Adrenal gland (tissue), 9 donors: ENCODE measurements at regions not wholly inside any gene's neighbourhood (a gene's known extent, or its start where the extent isn't known, plus 50 kb on each side); places are given as distances from the start of the nearest gene placed in this dataset.

Experiments used
- DNase-seq, 7 donors: peaks; one replicate each; pipeline ENCODE4 v3.0.0-alpha.2; 2019 to 2020
- H3K27ac ChIP-seq, 5 donors: fragments of 200-600 bp; sonication (generic) in 4 of 5; 1 replicate in 3 of 5; 2 replicates in 2 of 5; pipeline versions ENCODE4 v1.5.1 to v1.8.0; 2016 to 2020; ENCODE audit warnings: mild to moderate bottlenecking in 1 of 5
- H3K27me3 ChIP-seq: fragments of 200-600 bp; 2 replicates; pipeline ENCODE4 v1.8.0; 2021
- H3K36me3 ChIP-seq, 2 donors: fragments of 200-600 bp; replicated peaks in 1 of 2; 1 replicate in 1 of 2; 2 replicates in 1 of 2; pipeline versions ENCODE4 v1.5.1 to v1.8.0; 2018 to 2022
- H3K4me1 ChIP-seq, 2 donors: fragments of 200-600 bp; replicated peaks in 1 of 2; 1 replicate in 1 of 2; 2 replicates in 1 of 2; pipeline versions ENCODE4 v1.5.1 to v1.8.0; 2018 to 2021
- H3K4me3 ChIP-seq, 4 donors: fragments of 200-600 bp; sonication (generic) in 3 of 4; one replicate each; pipeline ENCODE4 v1.5.1; 2016 to 2018
- H3K9me3 ChIP-seq, 3 donors: fragments of 200-600 bp; sonication (generic) in 1 of 3; replicated peaks in 1 of 3; 1 replicate in 2 of 3; 2 replicates in 1 of 3; pipeline versions ENCODE4 v1.5.1 to v1.8.0; 2016 to 2021
- CTCF ChIP-seq, 6 experiments: fragments of 450-650 bp in 4 of 6; fragments of 200-600 bp in 2 of 6; sonication (generic) in 1 of 6; IDR thresholded peaks; 1 replicate in 5 of 6; 2 replicates in 1 of 6; pipeline versions ENCODE4 v1.5.1 to v1.8.0; 2016 to 2021; ENCODE audit warnings: antibody characterized with exemption in 6 of 6, mild to moderate bottlenecking in 2 of 6, moderate library complexity in 1 of 6
- POLR2A ChIP-seq, 2 donors: fragments of 450-650 bp; IDR thresholded peaks; one replicate each; pipeline ENCODE4 v1.6.1; 2017; ENCODE audit warnings: antibody characterized with exemption in 2 of 2, mild to moderate bottlenecking in 2 of 2, moderate library complexity in 1 of 2
- WGBS, 4 donors: extraction: QIAGEN DNeasy Blood & Tissue Kit in 2 of 4; methylation state at CpG; one replicate each; pipeline versions ENCODE4 v1.1.5 to v1.1.7; 2013 to 2017; 5-methylcytosine and 5-hydroxymethylcytosine counted together
- intact Hi-C, 2 donors: fragments of 100-400 bp; cut with DNase I; formaldehyde crosslinking; loops; one replicate each; pipeline versions ENCODE4 v1.14.1 to v1.15.0; 2022 to 2023
- donor health status: healthy with polysubstance abuse.
- donor health status: Bipolar disorder and iron deficiency.
- donor health status: DM: yes; HTN: yes; CAD: no.
- donor health status: DM: no; HTN: no; CAD: no.
- donor health status: DM: no; HTN: no; CAD: no.

- intact Hi-C loops, result loop anchor here in 1 of 2 donors (10.0 kb wide), 1 partner anchor 177 kb away; no protein-coding TSS in a partner anchor
Measured at GRCh38 chr10:21087476-21087875, 190.4 kb upstream of the NEBL start.

GRCh38 chr10:21084700-21085099 is 187.6 kb upstream of the NEBL start:
- no peak overlapping the region for H3K27ac ChIP-seq
- TF ChIP-seq POLR2A (IDR thresholded peaks at IDR 0.05) (no peak), CTCF (IDR thresholded peaks at IDR 0.05) (no peak)
- intact Hi-C loops, result loop anchor here in 1 of 2 donors (10.0 kb wide), 1 partner anchor 180 kb away; no protein-coding TSS in a partner anchor

More at GRCh38 chr10:21087476-21087875, 190.4 kb upstream of the NEBL start:
- Histone ChIP-seq H3K4me1 (peaks cover 0 to under 1% of the 10 kb centered on the region in 2 donors), H3K27ac (no peak overlapping the region), H3K36me3 (no peaks in the 10 kb centered on the region), H3K4me3 (no peak overlapping the region), H3K27me3 (no peaks in the 10 kb centered on the region), H3K9me3 (no peaks in the 10 kb centered on the region)
- TF ChIP-seq POLR2A (IDR thresholded peaks at IDR 0.05) (no peak), CTCF (IDR thresholded peaks at IDR 0.05) (no peak)
- WGBS, 4 donors, result 81 to 94% (median 86%) methylated on average over 4 of the region's 4 CpGs
- DNase-seq, result no peak

GRCh38 chr10:21083861-21084260 is 186.8 kb upstream of the NEBL start:
- intact Hi-C loops, result loop anchor here in 1 of 2 donors (10.0 kb wide), 1 partner anchor 181 kb away; no protein-coding TSS in a partner anchor
- Histone ChIP-seq H3K27ac (no peak overlapping the region), H3K9me3 (no peaks in the 10 kb centered on the region), H3K27me3 (no peaks in the 10 kb centered on the region), H3K36me3 (no peaks in the 10 kb centered on the region), H3K4me3 (no peak overlapping the region), H3K4me1 (no peaks in the 10 kb centered on the region)
- WGBS, 4 donors, result 80 to 85% (median 82%) methylated on average over 3 of the region's 3 CpGs
- DNase-seq, result no peak
- no peak for TF ChIP-seq CTCF (IDR thresholded peaks at IDR 0.05)
- no peak for TF ChIP-seq POLR2A (IDR thresholded peaks at IDR 0.05)

More at GRCh38 chr10:21084700-21085099, 187.6 kb upstream of the NEBL start:
- 91 to 96% (median 93%) methylated on average over 5 of the region's 5 CpGs for WGBS, 4 donors
- no peak overlapping the region for H3K4me3 ChIP-seq
- H3K36me3 ChIP-seq, result no peaks in the 10 kb centered on the region
- no peak for DNase-seq
- no peaks in the 10 kb centered on the region for H3K4me1 ChIP-seq
- no peaks in the 10 kb centered on the region for H3K27me3 ChIP-seq
- no peaks in the 10 kb centered on the region for H3K9me3 ChIP-seq

GRCh38 chr10:21082206-21082605 is 185.1 kb upstream of the NEBL start:
- H3K27me3 ChIP-seq, result no peaks in the 10 kb centered on the region
- no peaks in the 10 kb centered on the region for H3K4me1 ChIP-seq
- no peak for DNase-seq
- intact Hi-C loops, result loop anchor here in 1 of 2 donors (10.0 kb wide), 1 partner anchor 183 kb away; no protein-coding TSS in a partner anchor
- TF ChIP-seq POLR2A (IDR thresholded peaks at IDR 0.05), result no peak
- TF ChIP-seq CTCF (IDR thresholded peaks at IDR 0.05), result no peak
- no peaks in the 10 kb centered on the region for H3K36me3 ChIP-seq
- H3K27ac ChIP-seq, result no peak overlapping the region
- no peak overlapping the region for H3K4me3 ChIP-seq
- no peaks in the 10 kb centered on the region for H3K9me3 ChIP-seq
